HG03442 (cell line): ENCODE measurements at regions not wholly inside any gene's neighbourhood (a gene's known extent, or its start where the extent isn't known, plus 50 kb on each side); places are given as distances from the start of the nearest gene placed in this dataset.

Experiments
- ATAC-seq: cut with Tn5 transposase; IDR thresholded peaks from one replicate; pipeline ENCODE4 v1.9.1; 2021; ENCODE audit warnings: mild to moderate bottlenecking, moderate library complexity; ENCODE audit not compliant: unreplicated experiment

DNA sequence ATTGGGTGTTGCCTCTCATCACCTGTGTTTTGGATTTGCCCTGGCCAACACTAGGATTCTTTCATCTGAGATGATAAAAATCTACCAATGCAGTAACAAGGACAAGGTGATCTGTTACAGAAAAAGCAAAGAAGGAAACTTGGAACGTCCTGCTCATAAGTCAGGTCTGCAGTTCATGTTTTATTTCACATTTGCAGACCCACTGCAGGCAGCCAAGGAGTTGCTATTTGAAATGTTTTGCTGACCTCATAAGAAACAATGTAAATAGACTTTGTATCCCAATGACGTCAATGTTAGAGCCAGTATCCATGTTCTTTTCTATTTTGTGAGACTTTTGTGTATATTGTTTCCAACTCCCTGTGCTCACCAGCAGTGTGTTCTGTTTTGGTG is 312.9 kb downstream of the DEPDC1B start:
- ATAC-seq: no peak

DNA sequence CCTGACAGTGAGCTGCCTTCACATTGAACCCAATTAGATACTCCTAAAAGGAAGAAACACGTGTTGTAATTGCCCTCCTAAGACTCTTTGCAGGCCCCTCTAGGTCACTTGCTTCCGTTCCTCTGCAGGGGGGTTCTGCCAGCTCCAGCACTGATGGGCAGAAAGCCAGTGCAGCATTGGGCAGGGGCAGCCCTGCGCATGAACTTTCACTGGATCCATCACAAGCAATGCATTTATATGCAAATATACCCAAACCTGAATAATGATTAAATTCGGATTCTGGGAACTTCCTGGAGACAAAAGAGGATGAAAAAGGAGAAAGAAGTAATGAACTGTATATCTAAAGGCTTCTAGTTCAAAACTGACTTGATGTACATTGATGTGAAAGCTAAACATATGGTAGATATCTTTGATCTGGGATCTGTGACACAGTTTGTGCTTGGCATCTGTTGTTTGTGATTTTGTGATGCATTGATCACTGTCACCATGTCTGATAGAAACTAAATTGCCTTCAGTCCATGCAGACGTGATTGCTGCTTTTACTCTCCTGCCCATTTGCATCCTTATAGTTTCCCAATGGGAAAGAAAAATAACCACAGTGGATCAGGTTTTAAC is 313.4 kb downstream of the DEPDC1B start:
- ATAC-seq: no peak

DNA sequence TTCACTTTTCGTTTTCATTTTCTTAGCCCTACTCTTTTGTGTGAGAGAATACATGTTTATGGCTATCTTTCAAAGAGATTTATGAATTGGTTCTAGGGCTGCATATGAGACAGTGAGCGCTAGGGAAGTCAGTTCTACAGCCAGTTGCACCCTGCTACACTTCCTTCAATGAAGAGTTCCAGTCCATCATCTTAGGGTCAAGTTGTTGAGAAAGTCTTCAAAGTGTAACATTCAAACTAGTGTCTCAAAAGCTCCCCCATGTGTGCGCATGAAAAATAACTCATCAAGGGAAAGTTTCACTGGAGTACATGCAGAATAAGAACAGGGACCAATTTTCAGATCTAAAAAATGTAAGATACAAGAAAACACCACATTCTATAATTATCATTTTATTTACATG is 317.2 kb downstream of the DEPDC1B start:
- no peak for ATAC-seq

DNA sequence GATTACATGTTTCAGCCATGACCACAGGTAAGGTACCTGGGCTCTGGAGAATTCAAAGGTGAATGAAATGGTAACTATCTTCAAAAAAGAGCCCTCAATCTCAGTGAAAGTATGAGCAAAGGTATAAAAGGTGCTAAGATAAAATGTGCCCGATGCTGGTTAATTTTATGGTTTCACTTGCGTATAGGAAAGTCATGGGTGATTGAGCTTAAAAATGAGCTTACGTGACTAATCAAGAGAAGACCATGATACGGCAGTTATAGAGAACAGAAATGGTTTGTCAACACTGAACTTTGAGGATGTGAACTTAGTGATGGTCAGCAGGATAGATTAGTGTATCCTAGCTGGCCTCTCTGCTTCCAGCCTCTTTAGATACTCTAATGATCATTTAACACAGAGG is 320.1 kb downstream of the DEPDC1B start:
- ATAC-seq: peak; percentile 58

DNA sequence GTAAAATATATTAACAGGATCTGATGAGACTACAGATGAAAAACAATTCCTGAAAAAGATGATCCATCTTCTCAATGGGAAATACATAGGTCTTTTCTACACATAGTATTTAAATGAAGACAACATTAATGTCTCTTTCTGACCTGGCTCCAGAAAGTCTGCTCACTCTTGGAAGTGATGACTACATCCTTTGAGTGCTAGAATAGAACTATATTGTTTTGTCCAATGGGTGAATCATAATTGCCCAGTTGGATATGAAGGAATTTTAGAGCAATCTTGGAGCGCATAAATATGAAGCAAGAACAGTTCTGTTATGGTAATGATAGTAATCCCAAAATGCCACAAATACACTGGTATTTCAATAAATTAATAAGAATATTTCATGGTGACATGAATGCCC is 322.1 kb downstream of the DEPDC1B start:
- ATAC-seq: no peak

DNA sequence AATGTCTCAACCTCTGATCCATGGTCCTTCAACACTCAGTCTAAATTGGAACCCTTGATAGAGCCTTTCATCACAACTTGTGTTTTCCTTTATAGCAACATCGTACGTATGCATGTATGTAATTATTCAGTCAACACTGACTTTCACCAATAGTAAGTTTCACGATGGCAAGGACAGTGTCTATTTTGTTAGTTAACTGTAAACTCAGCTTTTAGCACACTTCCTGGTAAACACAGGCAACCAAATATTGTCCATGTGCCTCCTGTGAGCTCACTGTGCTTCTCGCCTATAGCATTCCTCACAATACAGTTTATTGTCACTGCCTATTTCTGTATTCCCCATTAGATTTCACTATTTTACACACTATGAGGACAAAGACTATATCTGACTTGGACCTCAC is 323.1 kb downstream of the DEPDC1B start:
- ATAC-seq: no peak

DNA sequence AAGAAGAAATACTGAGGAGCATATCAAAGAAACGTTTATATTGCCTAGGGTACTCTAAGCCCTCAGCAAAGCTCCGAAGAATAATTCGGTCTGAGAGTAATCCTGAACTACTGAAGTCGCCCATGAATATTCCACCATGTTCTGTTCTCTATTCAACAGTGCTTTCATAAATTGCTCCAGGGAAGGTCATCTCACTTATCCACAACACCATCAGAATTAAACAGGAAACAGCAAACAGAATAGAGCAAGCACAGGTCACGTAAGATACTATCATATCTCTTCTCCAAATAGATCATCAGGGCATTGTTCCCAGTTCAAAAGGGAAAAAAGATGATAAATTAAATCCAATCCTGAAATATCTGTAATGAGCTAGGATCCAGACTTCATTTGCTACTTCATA is 325.6 kb downstream of the DEPDC1B start:
- no peak for ATAC-seq

DNA sequence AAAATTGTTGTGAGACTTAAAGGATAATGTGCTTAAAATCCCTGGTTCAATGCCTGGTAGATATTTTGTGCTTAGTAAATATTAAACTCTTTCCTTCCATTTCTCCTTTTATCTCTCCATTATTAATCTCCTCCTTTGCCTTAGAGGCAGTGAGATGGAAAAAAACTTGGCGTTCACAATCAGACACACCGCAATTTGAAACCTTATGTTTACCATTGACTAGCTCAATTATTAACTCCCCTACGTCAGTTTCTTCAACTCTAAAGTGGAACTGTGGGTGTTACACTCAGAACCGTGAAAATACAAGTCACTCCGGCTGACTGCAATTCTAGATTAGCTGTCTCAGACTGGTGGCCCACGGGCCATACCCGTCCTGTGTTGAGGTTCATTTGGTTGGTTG is 327.2 kb downstream of the DEPDC1B start:
- ATAC-seq: no peak

DNA sequence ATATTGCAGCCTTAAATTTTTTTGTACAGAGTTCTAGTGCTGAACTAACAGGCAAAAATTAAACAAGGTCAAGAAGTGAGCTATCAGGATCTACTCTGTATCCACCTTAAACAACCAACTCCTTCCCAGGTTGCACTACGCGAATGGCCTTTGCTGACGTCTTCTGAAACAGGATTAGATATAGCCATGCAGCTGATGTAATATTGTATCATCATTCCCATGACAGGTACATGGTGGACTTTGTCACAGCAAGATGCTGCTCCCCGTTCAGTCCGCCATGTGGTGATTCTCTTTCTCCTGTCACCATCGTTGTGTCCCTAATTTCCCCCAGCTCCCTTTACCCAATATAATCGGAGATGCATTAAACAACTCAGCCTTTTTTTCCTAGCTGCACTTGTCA is 328.9 kb downstream of the DEPDC1B start:
- ATAC-seq: no peak

DNA sequence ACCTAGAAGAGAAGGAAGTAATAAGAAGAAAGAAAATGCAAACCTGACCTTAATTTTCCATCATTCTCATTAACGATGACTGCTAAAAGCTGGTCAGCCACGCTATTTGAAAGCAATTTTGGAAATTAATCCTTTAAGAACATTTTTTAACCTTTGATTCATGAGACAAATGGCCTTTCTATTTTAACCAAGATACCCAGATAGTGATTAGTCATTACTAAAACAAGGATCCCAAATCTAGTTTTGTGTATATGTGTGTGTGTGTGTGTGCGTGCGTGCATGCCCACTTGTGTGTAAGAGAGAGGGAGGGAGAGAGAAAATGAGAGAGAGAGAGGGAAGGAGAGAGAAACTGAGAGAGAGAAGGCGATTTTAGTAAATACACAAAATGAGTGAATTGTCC is 329.5 kb downstream of the DEPDC1B start:
- no peak for ATAC-seq

DNA sequence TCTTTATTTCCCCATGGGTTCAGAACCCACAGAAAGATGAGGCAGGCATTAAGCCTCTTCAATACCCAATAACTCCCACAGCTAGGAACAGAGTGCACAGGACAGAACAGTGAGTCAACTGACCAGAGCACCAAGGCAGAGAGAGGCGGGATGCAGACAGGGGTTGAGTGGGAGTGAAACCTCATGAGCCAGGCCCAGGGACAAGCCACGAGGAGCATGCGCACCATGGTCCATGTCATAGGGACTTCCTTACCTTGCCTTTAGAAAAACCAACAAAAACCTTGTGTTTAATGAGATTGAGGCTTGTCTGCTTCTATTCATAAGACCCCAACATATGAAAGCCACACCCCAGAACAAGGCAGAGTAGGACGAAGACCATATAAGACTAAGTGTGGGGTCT is 330.6 kb downstream of the DEPDC1B start:
- ATAC-seq: no peak

DNA sequence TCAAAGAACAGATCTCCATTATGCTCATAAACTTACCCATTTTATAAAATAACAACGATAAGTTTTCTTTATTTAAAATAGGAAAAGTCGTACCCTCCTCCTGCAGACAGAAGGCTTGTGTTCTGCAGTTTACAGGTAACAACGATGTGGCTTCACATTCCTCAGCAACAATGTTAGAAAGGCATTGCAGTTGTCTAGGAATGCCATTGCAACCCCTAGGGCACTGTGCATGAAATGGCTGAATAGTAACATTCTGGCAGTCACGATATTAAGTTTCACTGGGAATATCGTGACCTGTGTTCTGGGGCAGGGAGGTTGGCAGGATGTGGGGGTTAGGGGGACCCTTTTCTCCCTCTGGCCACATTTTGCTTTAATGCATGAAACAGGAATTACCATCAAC is 331.9 kb downstream of the DEPDC1B start:
- no peak for ATAC-seq

DNA sequence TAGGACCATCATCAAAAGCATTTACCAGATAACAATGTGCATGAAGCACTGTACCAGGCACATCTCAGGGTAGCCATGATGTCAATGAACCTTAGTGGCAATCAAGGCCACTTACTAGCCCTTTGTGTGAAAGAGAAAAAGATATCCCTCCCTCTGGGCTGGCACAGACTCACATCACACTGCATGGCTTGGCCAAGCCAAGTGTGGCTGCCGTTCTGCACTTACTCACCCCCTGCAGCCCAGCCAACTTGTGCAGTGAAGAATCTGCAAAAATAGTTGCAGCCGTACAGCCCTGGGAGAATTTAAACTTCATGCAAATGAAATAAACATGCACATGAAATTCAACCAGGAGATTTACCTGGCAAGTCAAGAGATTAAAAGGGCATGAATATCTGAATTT is 333.5 kb downstream of the DEPDC1B start:
- ATAC-seq: no peak

DNA sequence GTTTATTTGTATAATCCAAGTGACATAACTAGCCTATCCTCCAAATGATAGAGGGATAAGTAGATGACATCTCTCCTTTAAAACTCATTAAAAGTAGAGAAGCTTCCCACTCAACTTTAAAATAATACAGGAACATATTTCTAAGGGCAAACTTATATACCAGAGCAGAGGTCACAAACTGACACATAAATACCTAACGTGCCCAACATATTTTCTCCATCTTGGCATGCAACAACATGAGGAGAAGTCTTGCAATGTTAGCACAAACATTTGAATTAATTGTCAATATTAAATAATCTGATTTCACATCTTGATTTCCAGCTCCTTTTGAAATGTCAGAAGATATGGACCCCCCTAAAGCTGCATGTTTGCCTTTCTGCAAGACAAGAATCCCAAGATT is 335.0 kb downstream of the DEPDC1B start:
- no peak for ATAC-seq

DNA sequence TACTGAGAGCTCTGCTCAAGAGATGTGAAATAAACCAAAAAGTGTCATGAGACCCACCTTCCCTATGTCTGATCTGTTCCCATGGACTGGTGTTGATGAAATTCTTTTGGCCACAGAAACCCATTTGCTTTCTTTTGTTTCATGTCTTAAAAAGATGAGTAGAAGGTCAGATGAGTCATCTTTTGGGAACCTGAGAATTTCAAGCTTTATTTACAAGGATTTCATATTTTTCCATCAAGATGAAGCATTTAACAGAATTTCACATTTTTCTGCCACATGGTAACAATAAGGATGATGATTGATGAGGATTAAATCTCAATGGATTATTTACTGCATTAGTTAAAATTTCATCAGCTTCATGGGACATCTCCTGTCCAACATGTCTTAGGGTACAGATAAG is 337.8 kb downstream of the DEPDC1B start:
- no peak for ATAC-seq

DNA sequence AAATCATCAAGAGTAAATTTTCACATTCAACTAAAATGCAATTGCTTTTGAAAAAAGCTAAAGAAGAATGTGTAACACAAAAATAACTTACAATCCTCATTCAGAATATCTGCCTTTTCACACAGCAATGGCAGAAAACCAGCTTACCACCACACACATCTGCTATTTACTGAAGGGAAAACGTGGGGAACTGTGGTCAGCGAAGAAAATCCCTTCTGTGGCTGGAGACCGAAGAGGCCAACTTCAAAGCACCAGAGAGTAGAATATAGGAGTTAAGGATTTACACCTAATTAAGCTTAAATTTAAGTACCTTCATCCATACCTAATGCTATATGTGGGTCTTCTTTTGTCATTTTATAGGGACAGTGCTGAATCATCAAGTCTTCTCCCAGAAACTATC is 339.6 kb downstream of the DEPDC1B start:
- ATAC-seq: no peak

DNA sequence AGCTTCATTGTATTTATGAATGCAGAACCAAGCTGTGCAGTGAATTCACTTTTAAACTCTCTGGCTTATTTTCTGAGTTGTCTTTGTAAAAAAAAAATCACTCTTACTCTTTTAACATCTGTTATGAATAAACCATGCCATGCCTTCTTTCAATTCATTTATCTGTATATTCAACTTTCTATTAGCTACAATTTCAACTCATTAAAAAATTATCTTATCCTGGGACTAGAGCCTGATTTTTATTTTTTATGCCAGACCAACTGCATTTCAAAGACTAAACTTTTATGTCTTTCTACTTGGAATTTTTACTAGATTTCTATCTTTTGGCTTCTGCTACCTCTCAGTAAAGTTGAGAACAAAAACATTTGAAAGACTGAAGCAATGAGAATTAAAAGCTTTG is 342.7 kb downstream of the DEPDC1B start:
- no peak for ATAC-seq

DNA sequence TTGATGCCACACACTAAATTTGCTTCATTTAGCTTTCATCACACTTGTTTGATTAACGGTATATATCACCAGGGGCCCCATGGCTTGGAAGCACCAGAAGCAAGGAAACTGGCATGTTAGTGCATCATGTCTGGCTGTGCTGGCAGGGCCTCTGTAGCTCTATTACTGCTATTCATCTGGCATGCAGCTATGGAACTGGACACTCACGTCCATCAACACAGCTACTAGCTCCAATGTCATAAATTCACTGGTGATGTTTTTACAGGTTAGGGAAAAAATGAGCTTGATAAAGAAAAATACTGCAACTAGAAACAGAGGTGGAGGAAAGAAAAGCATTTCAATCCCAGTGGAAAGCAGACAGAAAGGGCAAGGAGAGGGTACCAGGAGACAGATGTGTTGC is 343.2 kb downstream of the DEPDC1B start:
- ATAC-seq: no peak

DNA sequence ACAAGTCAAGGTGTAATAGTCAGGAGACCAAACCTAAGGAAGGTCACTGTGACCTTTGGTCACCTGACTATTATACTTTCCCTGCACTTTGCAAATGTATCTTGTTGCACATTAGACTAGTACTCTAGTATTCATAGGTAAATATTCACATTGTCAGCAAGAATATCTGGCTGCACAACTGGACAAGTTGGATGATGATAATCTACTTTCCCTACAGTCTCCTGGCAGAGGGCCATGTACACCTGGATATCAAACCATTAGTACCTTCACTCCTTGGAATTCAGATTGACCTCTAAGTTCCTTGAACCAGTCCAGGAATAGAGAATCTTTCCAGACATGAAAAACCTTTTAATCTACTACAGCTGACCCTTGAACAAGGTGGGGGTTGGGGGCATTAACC is 344.8 kb downstream of the DEPDC1B start:
- no peak for ATAC-seq

DNA sequence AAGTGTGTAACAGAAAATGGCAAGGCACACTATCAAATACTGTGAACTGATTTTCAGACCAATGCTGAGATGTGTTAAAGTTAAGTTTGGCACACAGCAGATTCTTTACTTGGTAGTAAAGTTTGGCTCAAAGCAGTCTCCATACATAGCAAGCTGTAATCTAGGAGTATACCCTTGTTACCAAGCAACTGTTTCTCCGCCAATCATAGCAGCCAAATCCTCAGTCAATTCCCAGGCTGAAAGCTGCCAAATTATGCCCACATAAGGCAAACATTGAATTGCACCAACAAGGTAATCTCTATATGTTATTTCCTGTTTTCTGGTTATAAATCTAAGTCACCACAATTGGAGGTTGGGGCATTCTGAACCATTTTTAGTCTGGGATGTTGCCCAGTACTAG is 345.7 kb downstream of the DEPDC1B start:
- no peak for ATAC-seq

DNA sequence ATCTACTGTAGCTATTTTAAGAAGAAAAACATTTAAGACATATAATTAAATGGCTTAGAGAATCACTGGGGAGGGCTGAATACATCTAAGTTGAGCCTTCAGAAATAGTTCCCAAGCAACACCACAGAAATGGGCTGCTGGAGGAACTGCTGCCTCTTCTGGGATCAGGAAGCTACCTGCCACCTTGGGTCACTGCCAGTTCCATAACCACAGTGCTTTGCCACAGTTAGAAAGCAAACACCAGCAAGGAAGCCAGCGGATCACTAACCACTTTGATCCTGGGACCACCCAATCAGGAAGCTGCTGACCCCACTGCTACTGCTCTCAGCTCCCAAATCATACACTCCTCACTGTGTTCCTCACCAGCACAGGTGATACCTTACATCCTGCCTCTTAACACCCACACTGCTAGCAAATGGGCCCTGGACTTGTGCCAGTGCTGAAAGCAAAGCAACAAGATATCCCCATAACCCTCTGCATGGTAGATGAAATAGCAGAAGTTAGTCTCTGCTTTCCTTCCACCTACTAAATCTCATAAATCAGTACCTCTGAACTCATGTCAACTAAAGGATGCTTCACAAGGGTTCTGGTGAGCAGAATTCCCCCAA is 346.9 kb downstream of the DEPDC1B start:
- ATAC-seq: no peak

DNA sequence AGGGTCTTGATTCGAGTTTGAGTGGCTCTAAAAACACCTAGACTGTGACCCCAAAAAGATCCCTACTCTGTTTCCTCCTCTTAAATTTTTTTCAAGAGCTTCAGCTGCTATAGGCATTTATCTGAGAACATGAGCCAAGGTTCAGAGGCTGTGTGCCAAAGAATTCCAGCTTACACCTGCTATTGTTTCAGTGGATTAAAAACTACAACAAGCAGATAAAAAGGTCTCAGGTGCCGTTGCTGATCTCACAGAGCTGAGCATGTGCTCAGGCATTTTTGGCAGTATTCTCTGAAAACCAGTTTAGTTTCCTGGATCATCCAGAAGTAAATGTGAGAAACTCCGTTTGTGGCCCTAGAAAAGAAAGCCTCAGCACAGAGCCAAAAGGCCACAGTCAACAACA is 349.2 kb downstream of the DEPDC1B start:
- ATAC-seq: no peak

DNA sequence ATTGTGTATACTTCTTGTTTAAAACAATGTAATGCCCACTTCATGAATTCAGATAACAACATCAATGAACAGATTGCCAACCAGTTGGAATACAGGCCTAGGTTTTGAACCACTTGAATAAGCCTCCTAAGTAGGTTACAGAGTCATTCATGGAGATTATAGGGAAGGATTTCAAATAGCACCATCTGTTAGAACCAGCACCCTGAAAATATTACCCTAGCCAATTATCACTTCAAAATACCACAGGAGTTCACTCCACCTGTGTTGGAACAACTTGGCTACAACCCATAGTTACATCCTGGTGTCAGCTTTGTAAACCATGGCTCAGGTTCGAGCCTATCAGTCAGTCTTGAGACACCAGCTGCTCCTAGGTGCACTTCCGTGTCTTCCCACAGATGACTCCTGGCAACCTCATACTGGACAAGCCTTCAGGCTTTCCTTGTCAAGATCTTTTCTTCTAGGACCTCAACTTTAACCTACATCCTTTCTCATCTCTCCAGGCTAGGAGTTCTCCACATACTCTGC is 350.0 kb downstream of the DEPDC1B start:
- ATAC-seq: no peak
